NCI-H526 treated with DMSO at 0.1 percent for 48 hours (cell line): ENCODE measurements at regions not wholly inside any gene's neighbourhood (a gene's known extent, or its start where the extent isn't known, plus 50 kb on each side); places are given as distances from the start of the nearest gene placed in this dataset.

Experiments used
- DNase-seq: peaks from one replicate; lab custom pipeline; 2025; lab: John Stamatoyannopoulos, UW

GRCh38 chr4:74615411-74615810 lies 170.5 kb downstream of the AREG start:
- no peak for DNase-seq

GRCh38 chr4:74618166-74618565 lies 173.2 kb downstream of the AREG start:
- DNase-seq, result no peak

- DNase-seq, result no peak
These were observed 173.7 kb downstream of the AREG start for GRCh38 chr4:74618659-74619058.

- DNase-seq, result no peak
These were observed 174.2 kb downstream of the BTC start for GRCh38 chr4:74619931-74620702.

GRCh38 chr4:74621616-74622015 lies 172.7 kb downstream of the BTC start:
- no peak for DNase-seq

GRCh38 chr4:74623041-74623440 lies 171.3 kb downstream of the BTC start:
- no peak for DNase-seq

GRCh38 chr4:74624351-74625151 lies 169.8 kb downstream of the BTC start:
- no peak for DNase-seq

GRCh38 chr4:74625981-74626380 lies 168.3 kb downstream of the BTC start:
- no peak for DNase-seq

GRCh38 chr4:74627093-74627492 lies 167.2 kb downstream of the BTC start:
- DNase-seq, result no peak

- DNase-seq, result no peak
These were observed 166.8 kb downstream of the BTC start for GRCh38 chr4:74627504-74627903.

GRCh38 chr4:74628852-74629620 lies 165.3 kb downstream of the BTC start:
- DNase-seq, result no peak

- DNase-seq, result no peak
These were observed 163.8 kb downstream of the BTC start for GRCh38 chr4:74630551-74630950.

- no peak for DNase-seq
These were observed 163.0 kb downstream of the BTC start for GRCh38 chr4:74631338-74631737.

GRCh38 chr4:74631988-74632387 lies 162.3 kb downstream of the BTC start:
- no peak for DNase-seq

- no peak for DNase-seq
These were observed 161.7 kb downstream of the BTC start for GRCh38 chr4:74632634-74633033.

GRCh38 chr4:74635074-74635473 lies 159.2 kb downstream of the BTC start:
- DNase-seq, result no peak

GRCh38 chr4:74635490-74636123 lies 158.7 kb downstream of the BTC start:
- no peak for DNase-seq

- DNase-seq, result no peak
These were observed 156.3 kb downstream of the BTC start for GRCh38 chr4:74638001-74638400.

GRCh38 chr4:74638689-74639088 lies 155.6 kb downstream of the BTC start:
- DNase-seq, result no peak

GRCh38 chr4:74640111-74640903 lies 154.0 kb downstream of the BTC start:
- no peak for DNase-seq

GRCh38 chr4:74642006-74642405 lies 152.3 kb downstream of the BTC start:
- no peak for DNase-seq
